B cell (primary cell): ENCODE measurements at regions not wholly inside any gene's neighbourhood (a gene's known extent, or its start where the extent isn't known, plus 50 kb on each side); places are given as distances from the start of the nearest gene placed in this dataset.

ENCODE experiments used
- ATAC-seq: fragments of 200-7000 bp; cut with Tn5 transposase; one replicate; pipeline ENCODE4 v1.10.0; 2021; ENCODE audit warnings: low read depth, mild to moderate bottlenecking, moderate number of reproducible peaks, moderate library complexity
- CTCF ChIA-PET: fragments of 350-600 bp; sonication (Branson Sonifier 250); formaldehyde crosslinking; loops from one replicate; lab custom pipeline; 2021; ENCODE audit warnings: antibody characterized with exemption, inconsistent platforms; lab: Charles Lee
- POLR2A ChIA-PET: fragments of 350-600 bp; sonication (Branson Sonifier 250); formaldehyde crosslinking; loops from one replicate; lab custom pipeline; 2021; ENCODE audit warnings: antibody characterized with exemption; lab: Charles Lee
- DNase-seq: peaks from one replicate; pipeline ENCODE4 v3.0.0; 2013
- H2AFZ ChIP-seq: 2 replicates; pipeline ENCODE4 v1.6.1; 2012; ENCODE audit warnings: mild to moderate bottlenecking, low read depth, low read length; ENCODE audit not compliant: insufficient read depth, poor library complexity, severe bottlenecking
- H3K27ac ChIP-seq, 2 donors: 1 replicate in 1 of 2; 2 replicates in 1 of 2; pipeline ENCODE4 v1.5.1; 2012 to 2013; ENCODE audit warnings: low read length in 2 of 2, mild to moderate bottlenecking in 2 of 2, moderate library complexity in 1 of 2
- H3K27me3 ChIP-seq, 4 experiments: fragments of 200-600 bp in 1 of 4; sonication (generic) in 1 of 4; replicated peaks in 1 of 4; 1 replicate in 2 of 4; 2 replicates in 2 of 4; pipeline versions ENCODE4 v1.6.1 to v1.7.0; 2013 to 2016; ENCODE audit warnings: low read length in 3 of 4, mild to moderate bottlenecking in 2 of 4, mixed read lengths in 1 of 4, moderate library complexity in 1 of 4; ENCODE audit not compliant: insufficient read depth in 4 of 4, control insufficient read depth in 3 of 4; ENCODE audit errors: control extremely low read depth in 1 of 4
- H3K36me3 ChIP-seq, 2 experiments: replicated peaks in 1 of 2; 1 replicate in 1 of 2; 2 replicates in 1 of 2; pipeline versions ENCODE4 v1.6.1 to v1.7.1; 2013; ENCODE audit warnings: low read length in 1 of 2; ENCODE audit not compliant: insufficient read depth in 2 of 2, control insufficient read depth in 1 of 2; ENCODE audit errors: control extremely low read depth in 1 of 2, extremely low read depth in 1 of 2
- H3K4me1 ChIP-seq, 2 donors: fragments of 200-600 bp in 1 of 2; sonication (generic) in 1 of 2; 1 replicate in 1 of 2; 2 replicates in 1 of 2; pipeline versions ENCODE4 v1.5.1 to v1.6.1; 2013 to 2017; ENCODE audit warnings: low read length in 2 of 2; ENCODE audit not compliant: control insufficient read depth in 2 of 2, insufficient read depth in 2 of 2
- H3K4me2 ChIP-seq: replicated peaks from 2 replicates; pipeline ENCODE3; 2012; ENCODE audit warnings: mild to moderate bottlenecking, low read depth, low read length; ENCODE audit not compliant: poor library complexity, severe bottlenecking
- H3K4me3 ChIP-seq, 5 experiments: fragments of 200-600 bp in 1 of 5; sonication (generic) in 1 of 5; 1 replicate in 3 of 5; 2 replicates in 2 of 5; pipeline versions ENCODE4 v1.5.1 to v1.7.0; 2011 to 2016; ENCODE audit warnings: low read length in 4 of 5, mild to moderate bottlenecking in 4 of 5, low read depth in 2 of 5, control low read depth in 1 of 5, moderate library complexity in 1 of 5; ENCODE audit not compliant: insufficient read depth in 1 of 5; ENCODE audit errors: control extremely low read depth in 1 of 5, extremely low read depth in 1 of 5
- H3K79me2 ChIP-seq: fragments of 200-600 bp; sonication (generic); one replicate; pipeline ENCODE4 v1.6.0; 2016; ENCODE audit warnings: low read length; ENCODE audit not compliant: control insufficient read depth, insufficient read depth
- H3K9ac ChIP-seq: fragments of 200-600 bp; sonication (generic); 2 replicates; pipeline ENCODE4 v1.6.1; 2017; ENCODE audit warnings: mild to moderate bottlenecking, low read length, moderate library complexity
- H3K9me3 ChIP-seq, 3 donors: one replicate each; pipeline versions ENCODE4 v1.6.1 to v1.7.1; 2013; ENCODE audit warnings: low read length in 2 of 3; ENCODE audit not compliant: control insufficient read depth in 2 of 3, insufficient read depth in 1 of 3; ENCODE audit errors: control extremely low read depth in 1 of 3
- H4K20me1 ChIP-seq: 2 replicates; pipeline ENCODE4 v1.6.0; 2012; ENCODE audit warnings: mild to moderate bottlenecking, low read length; ENCODE audit not compliant: insufficient read depth, control insufficient read depth, poor library complexity, severe bottlenecking
- H3K27ac Mint-ChIP-seq: one replicate; pipeline ENCODE4 v1.8.0; 2021; ENCODE audit warnings: mixed read lengths
- H3K27me3 Mint-ChIP-seq: one replicate; pipeline ENCODE4 v1.8.0; 2021; ENCODE audit warnings: mixed read lengths
- H3K4me1 Mint-ChIP-seq: one replicate; pipeline ENCODE4 v1.8.0; 2021; ENCODE audit warnings: mixed read lengths
- H3K4me3 Mint-ChIP-seq: one replicate; pipeline ENCODE4 v1.8.0; 2021; ENCODE audit warnings: mixed read lengths
- H3K9me3 Mint-ChIP-seq: one replicate; pipeline ENCODE4 v1.8.0; 2022; ENCODE audit warnings: mixed read lengths; ENCODE audit not compliant: insufficient read depth
- CTCF ChIP-seq: fragments of 200-600 bp; IDR thresholded peaks from one replicate; pipeline ENCODE4 v1.8.0; 2022; ENCODE audit warnings: antibody characterized with exemption, mild to moderate bottlenecking
- EZH2 ChIP-seq: IDR thresholded peaks from 2 replicates; pipeline ENCODE4 v1.6.1; 2012; ENCODE audit warnings: borderline replicate concordance, low read depth, mild to moderate bottlenecking, moderate library complexity, low read length; ENCODE audit not compliant: insufficient read depth, poor library complexity, severe bottlenecking
- WGBS: methylation state at CpG from one replicate; pipeline ENCODE4 v1.1.5; 2013; ENCODE audit warnings: missing lambda C conversion rate; ENCODE audit not compliant: insufficient coverage; 5-methylcytosine and 5-hydroxymethylcytosine counted together
- intact Hi-C: fragments of 100-400 bp; cut with micrococcal nuclease; formaldehyde crosslinking; loops from one replicate; pipeline ENCODE4 v1.10.0; 2022

GRCh38 chr4:55175779-55176231 lies 50.4 kb upstream of the KDR start:
- peaks cover 11% of the 10 kb centered on the region for H3K27me3 Mint-ChIP-seq
- TF ChIP-seq EZH2, result no peak
- no peak for TF ChIP-seq CTCF
- Histone ChIP-seq H3K4me2 (no peak overlapping the region), H4K20me1 (no peaks in the 10 kb centered on the region), H3K4me3 (no peak overlapping the region), H3K36me3 (no peaks in the 10 kb centered on the region), H2AFZ (no peak overlapping the region), H3K4me1 (no peaks in the 10 kb centered on the region), H3K9me3 (no peaks in the 10 kb centered on the region), H3K79me2 (no peaks in the 10 kb centered on the region), H3K27ac (no peak overlapping the region), H3K27me3 (peaks cover 0 to 4% (median 0%) of the 10 kb centered on the region in 4 experiments), H3K9ac (no peak overlapping the region)
- WGBS, result no CpG with 5 or more reads among the region's 5 CpGs
- ChIA-PET POLR2A (no interaction called here), CTCF (no interaction called here)
- DNase-seq (no peak), ATAC-seq (no peak)
- intact Hi-C loops, result no loop called here
- H3K27ac Mint-ChIP-seq, result no peak overlapping the region
- no peak overlapping the region for H3K4me3 Mint-ChIP-seq
- no peaks in the 10 kb centered on the region for H3K9me3 Mint-ChIP-seq
- no peaks in the 10 kb centered on the region for H3K4me1 Mint-ChIP-seq

GRCh38 chr4:55176497-55176896 lies 51.1 kb upstream of the KDR start:
- Histone ChIP-seq H3K9me3 (no peaks in the 10 kb centered on the region), H3K9ac (no peak overlapping the region), H3K4me1 (no peaks in the 10 kb centered on the region), H4K20me1 (no peaks in the 10 kb centered on the region), H3K4me3 (no peak overlapping the region), H3K4me2 (no peak overlapping the region), H2AFZ (no peak overlapping the region), H3K27ac (no peak overlapping the region), H3K79me2 (no peaks in the 10 kb centered on the region), H3K27me3 (peaks cover 0 to 4% (median 0%) of the 10 kb centered on the region in 4 experiments), H3K36me3 (no peaks in the 10 kb centered on the region)
- no peak for ATAC-seq
- CTCF ChIA-PET, result no interaction called here
- no peak for DNase-seq
- POLR2A ChIA-PET, result no interaction called here
- TF ChIP-seq CTCF (no peak), EZH2 (no peak)
- H3K4me3 Mint-ChIP-seq, result no peak overlapping the region
- intact Hi-C loops, result no loop called here
- H3K9me3 Mint-ChIP-seq, result no peaks in the 10 kb centered on the region
- H3K4me1 Mint-ChIP-seq, result no peaks in the 10 kb centered on the region
- H3K27ac Mint-ChIP-seq, result no peak overlapping the region
- WGBS, result 100% methylated on average over 1 of the region's 4 CpGs
- H3K27me3 Mint-ChIP-seq, result peaks cover 18% of the 10 kb centered on the region
